ENCODE measurements at regions not wholly inside any gene's neighbourhood (a gene's known extent, or its start where the extent isn't known, plus 50 kb on each side); places are given as distances from the start of the nearest gene placed in this dataset.

- no peak overlapping the region for H3K27ac Mint-ChIP-seq (ENCODE audit: low read depth, unreplicated experiment)
- no peaks in the 10 kb centered on the region for H3K36me3 Mint-ChIP-seq (ENCODE audit: insufficient read depth, unreplicated experiment)
- H3K9me3 Mint-ChIP-seq (ENCODE audit: unreplicated experiment) = no peaks in the 10 kb centered on the region
- intact Hi-C loops (cut with micrococcal nuclease) = no loop called here
- H3K4me1 Mint-ChIP-seq (ENCODE audit: insufficient read depth, unreplicated experiment) = no peaks in the 10 kb centered on the region
- DNase-seq (ENCODE audit: unreplicated experiment) = no peak
- ChIA-PET POLR2A (interaction anchor here (1.2 kb wide), 1 partner anchor 32 kb away, joined by 3 read pairs; no protein-coding TSS in a partner anchor), CTCF (interaction anchor here (0.5 kb wide), 1 partner anchor 807 kb away, joined by 4 read pairs; no protein-coding TSS in a partner anchor)
- no peak overlapping the region for H3K4me3 Mint-ChIP-seq (ENCODE audit: unreplicated experiment)
- BruUV-seq (replicated peaks) = no TSS peak
- no peaks in the 10 kb centered on the region for H3K27me3 Mint-ChIP-seq (ENCODE audit: insufficient read depth, unreplicated experiment)
- TF ChIP-seq CTCF (IDR thresholded peaks at IDR 0.05; ENCODE audit: unreplicated experiment) = no peak
Measured at GRCh38 chr4:79015411-79015810, 76.2 kb upstream of the PAQR3 start.

- Mint-ChIP-seq H3K9me3 (ENCODE audit: unreplicated experiment) (no peaks in the 10 kb centered on the region), H3K27me3 (ENCODE audit: insufficient read depth, unreplicated experiment) (no peaks in the 10 kb centered on the region), H3K4me1 (ENCODE audit: insufficient read depth, unreplicated experiment) (no peaks in the 10 kb centered on the region), H3K4me3 (ENCODE audit: unreplicated experiment) (no peak overlapping the region), H3K36me3 (ENCODE audit: insufficient read depth, unreplicated experiment) (no peaks in the 10 kb centered on the region), H3K27ac (ENCODE audit: low read depth, unreplicated experiment) (no peak overlapping the region)
- DNase-seq (ENCODE audit: unreplicated experiment) = no peak
- intact Hi-C loops (cut with micrococcal nuclease) = no loop called here
- ChIA-PET POLR2A (interaction anchor here (1.2 kb wide), 1 partner anchor 31 kb away, joined by 3 read pairs; no protein-coding TSS in a partner anchor), CTCF (interaction anchor here (1.3 kb wide), 1 partner anchor 62 kb away, joined by 6 read pairs; no protein-coding TSS in a partner anchor)
- TF ChIP-seq CTCF (IDR thresholded peaks at IDR 0.05; ENCODE audit: unreplicated experiment) = no peak
- BruUV-seq (replicated peaks) = no TSS peak
Measured at GRCh38 chr4:79014230-79014629, 75.0 kb upstream of the PAQR3 start.

GRCh38 chr4:79013756-79014155 is 74.5 kb upstream of the PAQR3 start:
- H3K4me1 Mint-ChIP-seq (ENCODE audit: insufficient read depth, unreplicated experiment) = no peaks in the 10 kb centered on the region
- no peaks in the 10 kb centered on the region for H3K27me3 Mint-ChIP-seq (ENCODE audit: insufficient read depth, unreplicated experiment)
- H3K27ac Mint-ChIP-seq (ENCODE audit: low read depth, unreplicated experiment) = no peak overlapping the region
- no peak overlapping the region for H3K4me3 Mint-ChIP-seq (ENCODE audit: unreplicated experiment)
- no TSS peak for BruUV-seq (replicated peaks)
- TF ChIP-seq CTCF (IDR thresholded peaks at IDR 0.05; ENCODE audit: unreplicated experiment) = no peak
- DNase-seq (ENCODE audit: unreplicated experiment) = no peak
- POLR2A ChIA-PET = no interaction called here
- intact Hi-C loops (cut with micrococcal nuclease) = no loop called here
- CTCF ChIA-PET = interaction anchor here (1.3 kb wide), 1 partner anchor 62 kb away, joined by 6 read pairs; no protein-coding TSS in a partner anchor
- H3K9me3 Mint-ChIP-seq (ENCODE audit: unreplicated experiment) = no peaks in the 10 kb centered on the region
- no peaks in the 10 kb centered on the region for H3K36me3 Mint-ChIP-seq (ENCODE audit: insufficient read depth, unreplicated experiment)

GRCh38 chr4:78990938-78991810 is 51.9 kb upstream of the PAQR3 start:
- H3K27me3 Mint-ChIP-seq (ENCODE audit: insufficient read depth, unreplicated experiment) = peaks cover 2% of the 10 kb centered on the region
- no peak for DNase-seq (ENCODE audit: unreplicated experiment)
- no peaks in the 10 kb centered on the region for H3K36me3 Mint-ChIP-seq (ENCODE audit: insufficient read depth, unreplicated experiment)
- ChIA-PET CTCF (interaction anchor here (0.6 to 0.8 kb wide), 5 partner anchors 29 to 607 kb away, joined by 3 to 4 read pairs (median 3); no protein-coding TSS in a partner anchor), POLR2A (no interaction called here)
- BruUV-seq (replicated peaks) = no TSS peak
- H3K4me3 Mint-ChIP-seq (ENCODE audit: unreplicated experiment) = no peak overlapping the region
- no peak for TF ChIP-seq CTCF (IDR thresholded peaks at IDR 0.05; ENCODE audit: unreplicated experiment)
- intact Hi-C loops (cut with micrococcal nuclease) = no loop called here
- no peaks in the 10 kb centered on the region for H3K4me1 Mint-ChIP-seq (ENCODE audit: insufficient read depth, unreplicated experiment)
- no peaks in the 10 kb centered on the region for H3K9me3 Mint-ChIP-seq (ENCODE audit: unreplicated experiment)
- H3K27ac Mint-ChIP-seq (ENCODE audit: low read depth, unreplicated experiment) = no peak overlapping the region

All from MCF 10A (cell line).